HG02870 (cell line): ENCODE measurements at regions not wholly inside any gene's neighbourhood (a gene's known extent, or its start where the extent isn't known, plus 50 kb on each side); places are given as distances from the start of the nearest gene placed in this dataset.

Source experiments
- ATAC-seq: cut with Tn5 transposase; IDR thresholded peaks from one replicate; pipeline ENCODE4 v1.9.1; 2021; ENCODE audit warnings: mild to moderate bottlenecking, moderate library complexity; ENCODE audit not compliant: unreplicated experiment

GRCh38 chr7:23971031-23971430, 261.0 kb downstream of the STK31 start:
- no peak for ATAC-seq

- no peak for ATAC-seq
Measured at GRCh38 chr7:23972057-23972456, 262.0 kb downstream of the STK31 start.

GRCh38 chr7:23973264-23973663, 263.2 kb downstream of the STK31 start:
- no peak for ATAC-seq

- ATAC-seq, result no peak
Measured at GRCh38 chr7:23980081-23980480, 270.1 kb downstream of the STK31 start.

GRCh38 chr7:23981314-23981713, 271.3 kb downstream of the STK31 start:
- ATAC-seq, result no peak

- no peak for ATAC-seq
Measured at GRCh38 chr7:23981758-23982157, 271.7 kb downstream of the STK31 start.

- no peak for ATAC-seq
Measured at GRCh38 chr7:24005517-24005916, 278.5 kb upstream of the NPY start.

GRCh38 chr7:24010495-24010894, 273.5 kb upstream of the NPY start:
- no peak for ATAC-seq

- no peak for ATAC-seq
Measured at GRCh38 chr7:24017519-24017918, 266.5 kb upstream of the NPY start.

- ATAC-seq, result no peak
Measured at GRCh38 chr7:24018331-24018730, 265.7 kb upstream of the NPY start.

GRCh38 chr7:24019841-24020240, 264.1 kb upstream of the NPY start:
- ATAC-seq, result no peak

GRCh38 chr7:24024276-24025068, 259.5 kb upstream of the NPY start:
- peak; percentile 56 for ATAC-seq

GRCh38 chr7:24025094-24025493, 258.9 kb upstream of the NPY start:
- ATAC-seq, result peak; percentile 54

GRCh38 chr7:24025765-24026164, 258.2 kb upstream of the NPY start:
- ATAC-seq, result no peak

- ATAC-seq, result no peak
Measured at GRCh38 chr7:24026351-24026750, 257.6 kb upstream of the NPY start.

GRCh38 chr7:24029068-24029467, 254.9 kb upstream of the NPY start:
- no peak for ATAC-seq

- no peak for ATAC-seq
Measured at GRCh38 chr7:24034251-24034650, 249.7 kb upstream of the NPY start.

- no peak for ATAC-seq
Measured at GRCh38 chr7:24035366-24036032, 248.5 kb upstream of the NPY start.

- ATAC-seq, result no peak
Measured at GRCh38 chr7:24036033-24036412, 248.0 kb upstream of the NPY start.

GRCh38 chr7:24038993-24039392, 245.0 kb upstream of the NPY start:
- ATAC-seq, result no peak

GRCh38 chr7:24039991-24040624, 243.9 kb upstream of the NPY start:
- ATAC-seq, result no peak

GRCh38 chr7:24042028-24042427, 242.0 kb upstream of the NPY start:
- ATAC-seq, result no peak
